BJ (cell line): ENCODE measurements at regions not wholly inside any gene's neighbourhood (a gene's known extent, or its start where the extent isn't known, plus 50 kb on each side); places are given as distances from the start of the nearest gene placed in this dataset.
A peak's percentile ranks its signal among the peaks of the same experiment; 100 is the strongest.

ENCODE experiments used
- CTCF ChIA-PET: fragments of 350-600 bp; formaldehyde crosslinking; extraction: SDS; loops from one replicate; lab custom pipeline; 2021; ENCODE audit warnings: antibody characterized with exemption, inconsistent platforms; lab: Yijun Ruan, JAX
- POLR2A ChIA-PET: fragments of 300-600 bp; sonication (Branson Sonifier 250); formaldehyde crosslinking; extraction: SDS; loops from one replicate; lab custom pipeline; 2021; ENCODE audit warnings: antibody characterized with exemption; lab: Charles Lee
- DNase-seq: peaks from one replicate; pipeline ENCODE4 v3.0.0-alpha.2; 2011; ENCODE audit warnings: low read depth
- H3K27me3 ChIP-seq: 2 replicates; pipeline ENCODE4 v1.6.0; 2011; ENCODE audit warnings: low read length; ENCODE audit not compliant: control insufficient read depth, insufficient read depth
- H3K36me3 ChIP-seq: 2 replicates; pipeline ENCODE4 v1.5.1; 2011; ENCODE audit warnings: low read length; ENCODE audit not compliant: control insufficient read depth, insufficient read depth
- H3K4me3 ChIP-seq: 2 replicates; pipeline ENCODE4 v1.5.1; 2011; ENCODE audit warnings: low read depth, mild to moderate bottlenecking, control low read depth, low read length
- CTCF ChIP-seq: IDR thresholded peaks from 2 replicates; pipeline ENCODE4 v1.5.1; 2011; ENCODE audit warnings: low read depth, mild to moderate bottlenecking, control low read depth, inconsistent platforms, low read length, moderate library complexity; ENCODE audit not compliant: insufficient read depth

GRCh38 chr15:69747193-69747592 is 294.6 kb downstream of the RPLP1 start:
- CTCF ChIA-PET: no interaction called here
- POLR2A ChIA-PET: no interaction called here
- peaks cover 15% of the 10 kb centered on the region for H3K27me3 ChIP-seq

GRCh38 chr15:69748131-69748530 is 295.5 kb downstream of the RPLP1 start:
- ChIA-PET POLR2A (no interaction called here), CTCF (interaction anchor here (1.1 to 1.6 kb wide), 4 partner anchors 13 to 719 kb away, joined by 3 to 4 read pairs (median 4); partner anchors contain the start of gene TLE3)
- TF ChIP-seq CTCF: no peak
- Histone ChIP-seq H3K36me3 (no peaks in the 10 kb centered on the region), H3K27me3 (peaks cover 14% of the 10 kb centered on the region), H3K4me3 (no peak overlapping the region)
- no peak for DNase-seq

More at GRCh38 chr15:69747193-69747592, 294.6 kb downstream of the RPLP1 start:
- no peak for TF ChIP-seq CTCF
- H3K4me3 ChIP-seq: no peak overlapping the region
- no peaks in the 10 kb centered on the region for H3K36me3 ChIP-seq
- no peak for DNase-seq

- TF ChIP-seq CTCF: no peak
- Histone ChIP-seq H3K4me3 (no peak overlapping the region), H3K27me3 (peaks cover 14% of the 10 kb centered on the region), H3K36me3 (no peaks in the 10 kb centered on the region)
- DNase-seq: no peak
- CTCF ChIA-PET: interaction anchor here (1.1 to 1.6 kb wide), 5 partner anchors 14 to 719 kb away, joined by 3 to 4 read pairs (median 3); partner anchors contain the start of gene TLE3
- POLR2A ChIA-PET: no interaction called here
Measured at GRCh38 chr15:69748576-69749185, 296.1 kb downstream of the RPLP1 start.

DNA sequence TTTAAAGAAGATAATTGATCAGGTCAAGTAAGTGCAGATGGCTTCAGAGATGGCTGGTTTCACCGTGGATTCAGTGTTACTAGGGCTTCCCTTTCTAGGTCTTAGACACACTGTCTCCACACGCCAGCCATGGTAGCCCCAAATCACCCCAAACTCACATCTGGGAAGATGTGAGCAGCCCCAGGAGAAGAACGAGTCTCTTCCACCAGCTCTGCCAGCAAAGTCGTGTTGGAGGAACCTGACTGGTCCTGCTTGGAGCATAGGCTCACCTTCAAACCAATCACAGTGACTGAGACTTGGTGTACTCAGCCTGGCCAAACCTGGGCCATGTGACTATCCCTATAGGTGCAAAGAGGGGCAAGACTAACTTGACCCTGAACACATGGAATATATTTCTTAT is 296.7 kb downstream of the RPLP1 start:
- H3K27me3 ChIP-seq: peaks cover 14% of the 10 kb centered on the region
- DNase-seq: no peak
- TF ChIP-seq CTCF: no peak
- ChIA-PET POLR2A (no interaction called here), CTCF (interaction anchor here (1.1 to 1.6 kb wide), 4 partner anchors 14 to 739 kb away, joined by 3 to 4 read pairs (median 4); partner anchors contain the start of gene TLE3)
- H3K4me3 ChIP-seq: no peak overlapping the region
- no peaks in the 10 kb centered on the region for H3K36me3 ChIP-seq

- peaks cover 14% of the 10 kb centered on the region for H3K27me3 ChIP-seq
- H3K36me3 ChIP-seq: no peaks in the 10 kb centered on the region
- ChIA-PET POLR2A (no interaction called here), CTCF (interaction anchor here (1.1 to 1.6 kb wide), 3 partner anchors 14 to 739 kb away, joined by 3 to 4 read pairs (median 3); partner anchors contain the start of gene TLE3)
- DNase-seq: no peak
- TF ChIP-seq CTCF: peak; percentile 31
- no peak overlapping the region for H3K4me3 ChIP-seq
Measured at GRCh38 chr15:69749797-69750196, 297.2 kb downstream of the RPLP1 start.
